DND-41 (cell line): ENCODE measurements at regions not wholly inside any gene's neighbourhood (a gene's known extent, or its start where the extent isn't known, plus 50 kb on each side); places are given as distances from the start of the nearest gene placed in this dataset.

Experiments used
- ATAC-seq: fragments of 200-7000 bp; cut with Tn5 transposase; 3 replicates; pipeline ENCODE4 v1.9.1; 2021; ENCODE audit warnings: low read depth; ENCODE audit not compliant: insufficient read depth
- DNase-seq: peaks from one replicate; pipeline ENCODE4 v3.0.0-alpha.2; 2020
- H2AFZ ChIP-seq: 2 replicates; pipeline ENCODE4 v1.6.0; 2012; ENCODE audit warnings: low read depth, low read length
- H3K27ac ChIP-seq: 2 replicates; pipeline ENCODE4 v1.5.1; 2012; ENCODE audit warnings: low read length, inconsistent platforms
- H3K27me3 ChIP-seq: fragments of 200-600 bp; sonication (generic); 2 replicates; pipeline ENCODE4 v1.6.0; 2012; ENCODE audit warnings: low read length, mild to moderate bottlenecking, inconsistent platforms; ENCODE audit not compliant: insufficient read depth, poor library complexity
- H3K36me3 ChIP-seq: 2 replicates; pipeline ENCODE4 v1.5.1; 2012; ENCODE audit warnings: low read length, inconsistent platforms; ENCODE audit not compliant: insufficient read depth
- H3K4me1 ChIP-seq: 2 replicates; pipeline ENCODE4 v1.5.1; 2012; ENCODE audit warnings: mild to moderate bottlenecking, low read length; ENCODE audit not compliant: insufficient read depth
- H3K4me2 ChIP-seq: 2 replicates; pipeline ENCODE4 v1.6.0; 2012; ENCODE audit warnings: mild to moderate bottlenecking, moderate library complexity, low read length, inconsistent platforms; ENCODE audit not compliant: insufficient read depth
- H3K4me3 ChIP-seq, 2 experiments: fragments of 200-600 bp in 1 of 2; shearing (Covaris generic) in 1 of 2; 2 replicates each; pipeline ENCODE4 v1.5.1; 2012 to 2016; ENCODE audit warnings: inconsistent platforms in 2 of 2, low read length in 2 of 2, mild to moderate bottlenecking in 2 of 2, low read depth in 1 of 2, moderate library complexity in 1 of 2
- H3K79me2 ChIP-seq: 2 replicates; pipeline ENCODE4 v1.6.0; 2012; ENCODE audit warnings: low read length, inconsistent platforms; ENCODE audit not compliant: insufficient read depth
- H3K9ac ChIP-seq: 2 replicates; pipeline ENCODE4 v1.6.0; 2012; ENCODE audit warnings: low read depth, mild to moderate bottlenecking, inconsistent platforms, low read length, moderate library complexity
- H3K9me3 ChIP-seq: 2 replicates; pipeline ENCODE4 v1.5.1; 2012; ENCODE audit warnings: low read length, moderate library complexity, mild to moderate bottlenecking, inconsistent platforms; ENCODE audit not compliant: insufficient read depth, severe bottlenecking
- H4K20me1 ChIP-seq: 2 replicates; pipeline ENCODE4 v1.6.0; 2012; ENCODE audit warnings: low read length; ENCODE audit not compliant: insufficient read depth
- EZH2 ChIP-seq: IDR thresholded peaks from 3 replicates; pipeline ENCODE4 v1.6.1; 2012; ENCODE audit warnings: borderline replicate concordance, low read depth, mild to moderate bottlenecking, moderate library complexity, low read length, inconsistent platforms; ENCODE audit not compliant: severe bottlenecking
- TF ChIP-seq, protein P1 (sequence below): IDR thresholded peaks from 2 replicates; pipeline ENCODE4 v1.5.1; 2012; ENCODE audit warnings: borderline replicate concordance, low read length, moderate library complexity, mild to moderate bottlenecking; ENCODE audit not compliant: poor library complexity, severe bottlenecking; ENCODE audit errors: extremely low read depth

DNA sequence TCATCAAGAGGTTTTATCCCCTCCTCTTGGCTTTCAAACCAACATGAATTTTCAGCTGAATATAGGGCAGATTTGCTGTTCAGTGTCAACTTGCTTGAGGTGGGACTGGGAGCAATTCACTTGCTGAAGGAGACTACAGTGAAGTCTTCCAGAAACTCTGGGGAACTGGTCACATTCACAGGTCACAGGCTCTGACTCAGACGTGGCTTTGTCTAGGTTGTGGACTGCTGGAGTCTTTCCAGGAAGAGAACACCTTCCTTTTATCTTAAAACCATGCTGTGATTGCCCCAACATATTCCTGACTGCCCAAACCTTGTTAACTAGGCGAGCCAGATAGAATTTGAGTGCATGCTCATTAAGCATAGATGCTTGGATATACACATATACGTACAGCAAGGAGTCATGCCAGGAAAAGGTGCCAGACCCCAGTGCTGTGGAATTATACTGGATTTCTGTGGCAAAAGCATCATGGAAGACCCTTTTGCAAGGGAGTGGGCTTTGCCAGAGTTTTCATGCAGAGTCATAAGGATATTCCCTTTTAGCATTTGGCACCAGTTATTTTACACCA is 399.1 kb upstream of the TBL1XR1 start:
- DNase-seq (no peak), ATAC-seq (no peak)
- Histone ChIP-seq H3K27ac (peak overlapping the region; percentile 99), H3K4me3 (no peak overlapping the region), H3K9me3 (no peaks in the 10 kb centered on the region), H2AFZ (peak overlapping the region; percentile 36), H3K4me1 (peaks cover 70% of the 10 kb centered on the region), H3K79me2 (no peaks in the 10 kb centered on the region), H4K20me1 (no peaks in the 10 kb centered on the region), H3K4me2 (no peak overlapping the region), H3K9ac (no peak overlapping the region), H3K36me3 (no peaks in the 10 kb centered on the region), H3K27me3 (no peaks in the 10 kb centered on the region)
- no peak for TF ChIP-seq EZH2

DNA sequence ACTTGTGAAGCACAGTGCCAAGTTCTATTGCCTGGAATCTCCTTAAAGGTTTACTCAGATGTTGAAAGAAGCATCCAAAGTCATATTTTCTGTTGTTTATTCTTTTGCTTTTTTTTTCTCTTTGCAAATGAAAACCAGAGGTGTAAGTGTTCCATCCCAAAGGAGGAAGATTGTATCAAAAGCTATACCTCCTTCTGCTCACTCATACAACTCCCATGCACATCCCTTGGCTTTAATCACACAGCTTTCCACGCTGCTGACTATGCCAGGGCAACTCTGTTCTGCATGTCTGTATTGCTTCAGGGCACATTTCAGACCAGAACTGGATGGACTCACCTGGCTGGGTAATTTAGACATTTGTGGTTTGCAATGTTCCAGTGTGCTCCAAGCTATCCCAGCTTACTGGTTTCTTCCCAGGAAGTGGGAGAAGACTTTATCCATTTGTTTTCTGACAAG is 399.6 kb upstream of the TBL1XR1 start:
- Histone ChIP-seq H3K79me2 (no peaks in the 10 kb centered on the region), H3K9me3 (no peaks in the 10 kb centered on the region), H3K27me3 (no peaks in the 10 kb centered on the region), H2AFZ (peak overlapping the region; percentile 81), H3K4me2 (peak overlapping the region; percentile 53), H3K36me3 (no peaks in the 10 kb centered on the region), H3K4me3 (peak overlapping the region in 1 of 2 experiments; percentile 38; a peak in 1 of 4 replicates), H4K20me1 (no peaks in the 10 kb centered on the region), H3K27ac (peak overlapping the region; percentile 99), H3K9ac (peak overlapping the region; percentile 59), H3K4me1 (peaks cover 65% of the 10 kb centered on the region)
- ATAC-seq (no peak), DNase-seq (peak; percentile 15)
- TF ChIP-seq, protein P1, sequence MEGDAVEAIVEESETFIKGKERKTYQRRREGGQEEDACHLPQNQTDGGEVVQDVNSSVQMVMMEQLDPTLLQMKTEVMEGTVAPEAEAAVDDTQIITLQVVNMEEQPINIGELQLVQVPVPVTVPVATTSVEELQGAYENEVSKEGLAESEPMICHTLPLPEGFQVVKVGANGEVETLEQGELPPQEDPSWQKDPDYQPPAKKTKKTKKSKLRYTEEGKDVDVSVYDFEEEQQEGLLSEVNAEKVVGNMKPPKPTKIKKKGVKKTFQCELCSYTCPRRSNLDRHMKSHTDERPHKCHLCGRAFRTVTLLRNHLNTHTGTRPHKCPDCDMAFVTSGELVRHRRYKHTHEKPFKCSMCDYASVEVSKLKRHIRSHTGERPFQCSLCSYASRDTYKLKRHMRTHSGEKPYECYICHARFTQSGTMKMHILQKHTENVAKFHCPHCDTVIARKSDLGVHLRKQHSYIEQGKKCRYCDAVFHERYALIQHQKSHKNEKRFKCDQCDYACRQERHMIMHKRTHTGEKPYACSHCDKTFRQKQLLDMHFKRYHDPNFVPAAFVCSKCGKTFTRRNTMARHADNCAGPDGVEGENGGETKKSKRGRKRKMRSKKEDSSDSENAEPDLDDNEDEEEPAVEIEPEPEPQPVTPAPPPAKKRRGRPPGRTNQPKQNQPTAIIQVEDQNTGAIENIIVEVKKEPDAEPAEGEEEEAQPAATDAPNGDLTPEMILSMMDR = no peak
- TF ChIP-seq EZH2 = no peak

DNA sequence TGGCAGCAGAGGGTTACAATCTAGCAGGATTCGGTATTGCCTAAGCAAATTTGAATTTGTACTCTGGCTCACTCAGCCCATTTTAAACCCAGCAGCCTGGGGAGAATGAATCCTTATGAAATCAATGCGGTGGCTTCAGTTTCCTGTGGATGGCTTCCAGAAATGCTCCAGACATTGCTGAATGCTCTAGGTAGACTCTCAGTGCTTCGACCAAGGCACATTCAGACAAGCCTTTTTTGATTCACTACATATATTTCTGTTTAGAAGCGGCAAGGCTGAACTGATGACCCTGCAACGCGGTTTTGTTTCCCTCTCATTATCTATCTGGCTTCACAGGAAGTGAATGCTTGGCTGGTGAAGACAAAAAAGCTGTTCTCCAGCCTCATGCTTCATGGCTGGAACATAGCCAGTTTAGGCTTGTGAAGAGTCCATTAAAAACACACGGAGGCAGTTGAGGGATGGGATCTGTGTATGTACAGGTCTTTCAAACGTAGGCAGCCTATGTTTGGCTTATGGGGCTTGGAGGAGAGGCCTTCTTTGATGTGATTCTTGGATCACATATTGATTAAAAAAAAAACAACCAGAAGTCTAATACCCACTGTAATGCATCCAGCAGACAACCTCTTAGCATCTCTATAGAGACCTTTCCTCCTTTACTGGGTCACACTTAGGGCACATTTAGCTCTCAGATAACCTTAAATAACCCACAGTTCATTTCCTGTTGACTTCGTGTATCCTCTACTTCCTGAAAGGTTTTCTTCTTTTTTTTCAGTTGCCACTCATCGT is 400.2 kb upstream of the TBL1XR1 start:
- peak overlapping the region in 1 of 2 experiments; percentile 38; a peak in 2 of 4 replicates for H3K4me3 ChIP-seq
- TF ChIP-seq, protein P1 = no peak
- no peak for TF ChIP-seq EZH2
- peak overlapping the region; percentile 99 for H3K27ac ChIP-seq
- H3K79me2 ChIP-seq = no peaks in the 10 kb centered on the region
- peak; percentile 67 for DNase-seq
- no peaks in the 10 kb centered on the region for H3K36me3 ChIP-seq
- H3K9me3 ChIP-seq = no peaks in the 10 kb centered on the region
- H4K20me1 ChIP-seq = no peaks in the 10 kb centered on the region
- H3K4me2 ChIP-seq = peak overlapping the region; percentile 53
- peak overlapping the region; percentile 81 for H2AFZ ChIP-seq
- peak; percentile 88 for ATAC-seq
- H3K27me3 ChIP-seq = no peaks in the 10 kb centered on the region
- H3K4me1 ChIP-seq = peaks cover 67% of the 10 kb centered on the region
- peak overlapping the region; percentile 59 for H3K9ac ChIP-seq
